Dermis microvascular lymphatic vessel endothelial cell (primary cell): ENCODE measurements at regions not wholly inside any gene's neighbourhood (a gene's known extent, or its start where the extent isn't known, plus 50 kb on each side); places are given as distances from the start of the nearest gene placed in this dataset.
"Not testable (repeated sequence)": the region's sequence is repeated elsewhere in the genome, so short reads cannot be mapped to it uniquely, and the experiment has no call there.

Experiments
- DNase-seq, 2 donors: peaks; one replicate each; pipeline versions ENCODE4 v3.0.0 to v3.0.0-alpha.2; 2010; ENCODE audit warnings: low read depth in 2 of 2

DNA sequence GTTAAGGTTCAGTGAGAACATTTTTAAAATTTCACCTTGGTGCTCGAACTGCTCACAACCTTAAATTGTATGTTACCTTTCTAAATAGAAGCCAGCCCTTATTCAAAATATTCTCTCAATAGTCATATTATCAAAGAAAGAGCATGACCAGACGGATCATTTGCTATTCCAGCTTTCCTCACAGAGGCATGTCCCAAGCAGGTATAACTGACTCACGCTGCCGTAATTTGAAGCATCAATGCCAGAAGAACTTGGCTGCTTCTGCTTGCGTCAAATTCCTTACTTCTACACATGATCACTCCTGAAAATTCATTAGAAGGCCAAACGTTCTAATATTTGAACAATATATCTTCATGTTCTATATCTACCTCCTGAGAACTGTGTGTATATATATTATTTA lies 69.5 kb upstream of the VGLL4 start:
- DNase-seq = no peak

GRCh38 chr3:11712646-11713045 lies 68.9 kb upstream of the VGLL4 start:
- DNase-seq = no peak

DNA sequence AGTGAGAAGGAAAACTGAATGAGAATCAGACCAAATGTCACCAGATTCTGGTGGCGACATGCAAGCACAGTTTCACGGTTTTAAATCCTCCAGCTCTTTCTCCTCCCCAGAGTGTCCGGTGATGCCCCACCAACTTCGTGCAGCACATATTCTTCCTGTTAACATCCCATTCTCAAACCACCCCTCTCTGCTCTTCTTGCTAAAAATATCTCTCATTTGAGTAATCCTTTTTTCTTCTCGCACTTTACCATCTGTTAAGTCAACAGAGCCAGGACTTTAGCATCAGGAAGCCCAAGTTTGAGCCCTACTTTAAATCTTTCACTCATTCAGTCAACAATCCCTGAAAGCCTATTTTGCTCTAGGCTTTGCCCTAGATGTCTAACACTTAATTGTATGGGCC lies 68.2 kb upstream of the VGLL4 start:
- no peak for DNase-seq

- no peak for DNase-seq
These were observed 66.1 kb upstream of the VGLL4 start for GRCh38 chr3:11709782-11710181.

DNA sequence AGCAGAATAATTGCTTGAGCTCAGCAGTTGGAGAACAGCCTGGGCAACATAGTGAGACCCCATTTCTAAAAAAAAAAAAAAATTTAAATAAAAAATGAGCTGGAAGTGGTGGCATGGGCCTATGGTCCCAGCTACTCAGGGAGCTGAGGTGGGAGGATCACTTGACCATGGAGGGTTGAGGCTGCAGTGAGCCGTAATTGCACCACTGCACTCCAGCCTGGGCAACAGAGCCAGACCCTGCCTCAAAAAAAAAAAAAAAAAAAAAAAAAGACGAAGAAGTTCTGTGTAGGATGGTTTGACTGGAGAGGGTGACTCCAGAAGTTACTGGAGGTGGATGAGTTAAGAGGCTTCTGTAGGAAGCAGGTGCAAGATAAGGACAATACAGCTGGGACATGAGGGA lies 63.4 kb upstream of the VGLL4 start:
- not testable (repeated sequence) for DNase-seq

GRCh38 chr3:11706604-11707003 lies 62.9 kb upstream of the VGLL4 start:
- DNase-seq = no peak

- DNase-seq = peak; percentile 39 to 90
These were observed 61.3 kb upstream of the VGLL4 start for GRCh38 chr3:11705049-11705448.

DNA sequence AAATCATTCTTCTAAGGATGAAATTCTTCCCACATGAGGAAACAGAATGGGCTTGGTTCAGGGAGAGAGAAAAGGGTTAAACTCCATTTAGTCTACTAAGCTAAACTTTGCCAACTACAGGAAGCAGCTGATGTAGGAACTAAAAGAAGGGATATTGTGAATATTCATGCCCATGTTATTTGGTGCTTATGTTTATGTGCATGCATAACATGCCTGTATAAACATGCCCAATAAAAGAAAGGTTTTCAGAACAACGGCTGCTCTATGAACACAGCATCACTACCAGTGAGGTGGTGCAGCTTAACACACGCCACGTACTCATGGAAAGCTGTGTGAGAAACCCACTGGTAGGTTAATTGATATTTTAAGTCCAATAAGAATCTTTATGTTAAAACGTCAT lies 59.4 kb upstream of the VGLL4 start:
- peak in 1 of 2 donors; percentile 9 for DNase-seq

DNA sequence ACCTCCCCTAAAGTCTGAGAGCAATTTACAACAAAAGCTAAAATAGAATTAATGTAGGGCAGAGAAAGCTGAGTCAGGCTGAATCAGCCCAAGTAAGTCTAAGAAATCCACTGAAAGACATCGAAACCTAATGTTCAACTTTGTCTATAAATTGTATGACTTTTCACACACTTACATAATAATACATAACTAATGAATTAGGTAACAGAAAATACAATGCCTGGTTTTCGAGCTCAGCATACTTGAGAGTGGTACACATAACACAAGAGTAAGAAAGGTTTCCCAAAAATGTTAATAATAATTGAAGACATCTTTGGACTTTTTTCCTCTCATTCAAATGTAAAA lies 55.3 kb upstream of the VGLL4 start:
- no peak for DNase-seq

DNA sequence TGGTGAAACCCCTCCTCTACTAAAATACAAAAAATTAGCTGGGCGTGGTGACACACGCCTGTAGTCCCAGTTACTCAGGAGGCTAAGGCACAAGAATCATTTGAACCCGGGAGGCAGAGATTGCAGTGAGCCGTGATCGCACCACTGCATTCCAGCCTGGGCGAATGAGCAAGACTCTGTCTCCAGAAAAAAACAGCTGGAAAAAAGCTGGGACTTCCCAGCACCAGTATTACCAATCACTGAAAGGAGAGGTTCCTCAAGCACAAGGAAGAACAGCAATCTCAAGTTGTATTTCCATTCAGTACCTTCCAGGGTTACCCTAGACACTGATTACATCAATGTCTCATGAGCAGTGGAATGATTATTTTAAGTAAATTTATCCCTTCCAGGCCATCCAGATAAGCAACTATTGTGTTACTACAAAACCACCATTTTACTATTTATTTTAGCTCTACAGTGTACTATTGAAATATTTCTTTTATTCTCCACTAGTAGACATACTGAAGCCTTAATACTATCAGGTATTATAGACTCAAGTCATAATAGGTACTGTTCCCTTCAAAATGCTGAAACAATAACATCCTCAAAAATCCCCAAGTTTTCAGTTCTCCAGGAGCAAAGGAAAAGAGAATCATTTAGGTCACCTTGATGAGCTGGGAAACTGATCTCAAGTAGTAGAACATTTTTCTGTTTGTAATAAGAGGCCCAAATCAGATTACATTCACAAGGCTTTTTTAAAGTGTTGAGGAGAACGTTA lies 54.8 kb upstream of the VGLL4 start:
- DNase-seq = no peak

GRCh38 chr3:11697701-11698100 lies 54.0 kb upstream of the VGLL4 start:
- DNase-seq = no peak

- peak in 1 of 2 donors; percentile 16 for DNase-seq
These were observed 52.3 kb upstream of the VGLL4 start for GRCh38 chr3:11696054-11696453.
